ENCODE measurements at regions not wholly inside any gene's neighbourhood (a gene's known extent, or its start where the extent isn't known, plus 50 kb on each side); places are given as distances from the start of the nearest gene placed in this dataset.

GRCh38 chr12:90170740-90171139 is 462.1 kb upstream of the ATP2B1 start:
- TF ChIP-seq CTCF (IDR thresholded peaks at IDR 0.05) (no peak), POLR2A (IDR thresholded peaks at IDR 0.05) (no peak)

Measured in transverse colon (tissue), 3 donors.